HCT116 (cell line): ENCODE measurements at regions not wholly inside any gene's neighbourhood (a gene's known extent, or its start where the extent isn't known, plus 50 kb on each side); places are given as distances from the start of the nearest gene placed in this dataset.

ENCODE experiments used
- ATF3 ChIP-seq: IDR thresholded peaks from 2 replicates; pipeline ENCODE4 v1.6.1; 2012
- CTCF ChIP-seq, 3 experiments: fragments of 200-600 bp in 1 of 3; sonication (generic) in 1 of 3; IDR thresholded peaks in 2 of 3; conservative IDR thresholded peaks in 1 of 3; 2 replicates each; pipeline ENCODE4 v1.5.1; 2012 to 2017; ENCODE audit warnings: low read depth in 2 of 3, low read length in 2 of 3, antibody characterized with exemption in 1 of 3, borderline replicate concordance in 1 of 3, control low read depth in 1 of 3, mild to moderate bottlenecking in 1 of 3, mixed read lengths in 1 of 3, mixed run types in 1 of 3, moderate library complexity in 1 of 3; ENCODE audit not compliant: insufficient read depth in 1 of 3
- MAX ChIP-seq: IDR thresholded peaks from 2 replicates; pipeline ENCODE4 v1.6.1; 2012
- POLR2A ChIP-seq: IDR thresholded peaks from 2 replicates; pipeline ENCODE4 v1.7.0; 2011; ENCODE audit warnings: borderline replicate concordance; ENCODE audit not compliant: insufficient read depth, insufficient read length; ENCODE audit errors: extremely low read depth
- POLR2AphosphoS5 ChIP-seq: IDR thresholded peaks from 2 replicates; pipeline ENCODE4 v1.6.1; 2011; ENCODE audit warnings: mild to moderate bottlenecking, low read depth, low read length, moderate library complexity
- REST ChIP-seq: IDR thresholded peaks from 2 replicates; pipeline ENCODE4 v1.6.1; 2012; ENCODE audit warnings: low read depth
- ZBTB33 ChIP-seq: IDR thresholded peaks from 2 replicates; pipeline ENCODE4 v1.6.1; 2011; ENCODE audit warnings: mild to moderate bottlenecking, low read length, moderate library complexity; ENCODE audit not compliant: insufficient replicate concordance; ENCODE audit errors: extremely low read depth
- ZFX ChIP-seq: fragments of 450-650 bp; IDR thresholded peaks from 2 replicates; pipeline ENCODE4 v1.6.1; 2017

- no peak for TF ChIP-seq POLR2A
- no peak for TF ChIP-seq CTCF (IDR thresholded peaks at IDR 0.05 in 2 of 3, conservative IDR thresholded peaks at IDR 0.05 in 1 of 3; ENCODE audit: borderline replicate concordance in 1 of 3, insufficient read depth in 1 of 3, low read depth in 2 of 3, low read length in 2 of 3)
- no peak for TF ChIP-seq ATF3
- no peak for TF ChIP-seq MAX
- TF ChIP-seq ZFX = no peak
- TF ChIP-seq REST = no peak
- TF ChIP-seq ZBTB33 = no peak
- no peak for TF ChIP-seq POLR2AphosphoS5
Observed at GRCh38 chr6:25010902-25011625, 75.3 kb upstream of the RIPOR2 start.
